GM18858 (cell line): ENCODE measurements at regions not wholly inside any gene's neighbourhood (a gene's known extent, or its start where the extent isn't known, plus 50 kb on each side); places are given as distances from the start of the nearest gene placed in this dataset.
"Not testable (repeated sequence)": the region's sequence is repeated elsewhere in the genome, so short reads cannot be mapped to it uniquely, and the experiment has no call there.

Experiments
- ATAC-seq: cut with Tn5 transposase; IDR thresholded peaks from one replicate; pipeline ENCODE4 v1.9.1; 2021; ENCODE audit not compliant: unreplicated experiment

GRCh38 chr7:96826089-96826488, 116.4 kb upstream of the SEM1 start:
- ATAC-seq = no peak

DNA sequence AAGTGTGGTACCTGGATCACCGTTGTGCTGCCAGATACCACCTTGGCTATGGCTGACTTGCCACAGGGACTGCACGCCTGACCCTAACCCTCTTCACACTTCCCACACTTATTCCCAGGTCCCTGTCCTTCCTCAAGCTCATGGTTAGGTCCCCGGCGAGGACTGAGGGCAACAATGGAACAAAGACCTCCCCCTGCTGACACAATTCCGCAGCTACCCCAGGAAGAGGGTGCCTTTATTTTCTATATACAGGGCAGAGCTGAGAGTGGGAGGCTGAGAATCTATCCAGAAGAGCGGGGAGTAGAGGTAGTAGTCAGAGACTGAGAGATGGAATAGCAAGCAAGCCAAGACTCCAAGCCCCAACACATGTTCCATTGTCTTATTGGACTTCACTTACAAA, 118.1 kb upstream of the SEM1 start:
- ATAC-seq = no peak

DNA sequence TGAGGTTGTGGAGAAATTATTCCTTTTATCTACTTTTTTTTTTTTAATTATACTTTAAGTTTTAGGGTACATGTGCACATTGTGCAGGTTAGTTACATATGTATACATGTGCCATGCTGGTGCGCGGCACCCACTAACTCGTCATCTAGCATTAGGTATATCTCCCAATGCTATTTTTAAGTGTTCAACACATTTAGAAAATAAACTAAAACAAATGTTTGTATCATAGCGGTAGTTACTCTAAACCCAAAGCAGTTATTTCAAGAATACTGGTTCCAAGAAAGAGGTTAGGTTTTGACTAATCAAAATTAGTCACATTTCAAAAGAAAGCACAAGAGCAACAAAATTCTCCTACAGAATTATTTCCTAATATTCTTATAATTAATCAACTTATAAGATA, 119.5 kb upstream of the SEM1 start:
- ATAC-seq = not testable (repeated sequence)

GRCh38 chr7:96831446-96831845, 121.8 kb upstream of the SEM1 start:
- no peak for ATAC-seq

GRCh38 chr7:96832092-96832662, 122.5 kb upstream of the SEM1 start:
- ATAC-seq = no peak

GRCh38 chr7:96833676-96834453, 124.2 kb upstream of the SEM1 start:
- ATAC-seq = no peak

- no peak for ATAC-seq
These were observed 126.8 kb upstream of the SEM1 start for GRCh38 chr7:96836456-96836855.

DNA sequence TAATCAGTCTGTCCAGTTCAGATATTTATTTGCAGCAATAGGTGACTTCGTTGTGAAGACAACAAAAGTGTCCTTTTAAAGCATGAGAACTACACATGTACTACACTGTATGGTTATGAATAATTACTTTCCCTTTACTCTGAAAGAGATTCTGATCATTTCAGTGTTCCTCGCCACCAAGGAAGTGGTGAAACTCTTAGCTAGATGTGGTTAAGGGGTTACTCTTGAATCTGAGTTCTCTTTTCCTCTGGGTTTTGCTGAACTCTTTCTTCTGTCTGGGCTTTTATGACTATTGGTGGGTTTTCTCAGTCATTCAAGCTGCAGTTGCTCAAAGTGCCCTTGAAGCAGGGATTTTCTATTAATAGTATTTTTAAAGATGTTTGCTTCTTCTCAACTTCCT, 127.9 kb upstream of the SEM1 start:
- peak; percentile 96 for ATAC-seq

DNA sequence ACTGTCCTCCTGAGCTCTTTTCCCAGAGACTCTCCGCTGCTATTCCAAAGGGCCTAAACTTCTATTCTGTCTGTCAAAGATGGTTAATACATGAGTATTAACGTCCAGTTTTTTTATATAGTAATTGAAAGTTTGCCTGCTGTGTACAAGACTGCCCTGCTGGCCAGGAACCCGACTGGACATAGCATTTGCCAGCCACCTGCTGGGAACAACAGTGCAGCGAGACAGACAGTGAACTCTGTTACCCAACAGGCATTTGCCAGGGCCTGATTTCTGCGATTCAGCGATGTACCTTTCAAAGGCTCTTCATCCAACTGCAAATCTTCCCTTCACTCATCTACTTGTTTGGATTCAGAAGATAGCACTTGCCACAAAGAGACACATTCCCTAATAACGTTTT, 128.8 kb upstream of the SEM1 start:
- ATAC-seq = no peak

DNA sequence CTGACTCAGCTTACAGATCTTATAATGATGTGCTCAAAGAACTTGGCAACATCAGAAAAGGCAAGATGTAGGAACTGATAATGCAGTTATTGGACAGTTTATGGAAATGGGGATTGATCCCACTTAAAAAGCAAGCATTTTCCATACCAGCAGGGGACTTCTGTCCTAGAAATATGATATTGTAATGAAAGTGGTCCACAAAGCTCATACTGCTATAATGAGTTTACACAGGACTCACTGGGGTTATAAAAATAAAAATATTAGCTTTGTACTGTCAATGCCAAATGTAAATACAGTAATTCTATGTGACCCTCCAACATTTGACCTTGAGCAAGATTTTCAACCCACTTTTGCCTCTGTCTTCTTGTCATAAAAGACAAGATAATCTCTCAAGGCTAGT, 145.5 kb upstream of the SEM1 start:
- ATAC-seq = no peak

GRCh38 chr7:96855691-96856090, 146.0 kb upstream of the SEM1 start:
- ATAC-seq = no peak

DNA sequence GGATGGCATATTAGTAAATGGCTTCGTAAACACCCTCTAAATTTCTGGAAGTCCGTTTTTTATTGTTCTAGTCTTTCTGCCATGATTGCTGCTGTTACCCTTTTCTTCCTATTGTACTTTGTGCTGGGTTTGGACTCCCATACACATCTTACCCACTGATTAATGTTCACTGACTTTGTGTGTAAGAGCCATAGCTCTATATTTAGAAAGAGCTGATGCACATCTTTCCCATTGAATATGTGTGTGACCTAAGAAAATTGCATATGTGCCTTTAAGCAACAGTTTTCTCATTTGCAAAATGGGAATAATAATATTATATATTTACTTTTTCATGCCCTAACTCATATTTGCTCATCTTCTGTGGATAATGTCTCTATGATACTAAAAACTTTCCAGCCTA, 135.8 kb upstream of the DLX6 start:
- no peak for ATAC-seq

- ATAC-seq = no peak
These were observed 135.2 kb upstream of the DLX6 start for GRCh38 chr7:96870185-96870584.

GRCh38 chr7:96870934-96871333, 134.4 kb upstream of the DLX6 start:
- ATAC-seq = no peak

GRCh38 chr7:96887426-96887825, 117.9 kb upstream of the DLX6 start:
- ATAC-seq = no peak

DNA sequence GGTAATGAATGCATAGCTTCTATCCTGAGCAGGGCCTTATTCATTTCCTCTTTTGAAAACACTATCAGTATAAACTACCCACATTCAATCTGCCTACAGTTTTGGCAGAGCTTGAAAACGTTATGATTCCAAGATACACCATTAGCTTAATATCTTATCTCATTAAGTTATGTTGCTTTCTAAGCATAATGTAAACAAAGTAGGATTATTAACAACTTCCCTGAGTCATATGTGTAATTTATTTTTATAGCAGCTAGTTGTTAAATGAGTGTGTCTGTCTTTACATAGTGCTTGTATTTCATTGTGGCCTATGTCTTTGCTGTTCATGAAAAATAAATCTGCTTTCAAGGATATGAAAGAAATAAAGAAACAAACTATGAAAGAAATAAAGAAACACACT, 106.2 kb upstream of the DLX6 start:
- ATAC-seq = no peak

- ATAC-seq = no peak
These were observed 103.4 kb upstream of the DLX6 start for GRCh38 chr7:96901822-96902445.

- ATAC-seq = no peak
These were observed 101.4 kb upstream of the DLX6 start for GRCh38 chr7:96903906-96904305.

DNA sequence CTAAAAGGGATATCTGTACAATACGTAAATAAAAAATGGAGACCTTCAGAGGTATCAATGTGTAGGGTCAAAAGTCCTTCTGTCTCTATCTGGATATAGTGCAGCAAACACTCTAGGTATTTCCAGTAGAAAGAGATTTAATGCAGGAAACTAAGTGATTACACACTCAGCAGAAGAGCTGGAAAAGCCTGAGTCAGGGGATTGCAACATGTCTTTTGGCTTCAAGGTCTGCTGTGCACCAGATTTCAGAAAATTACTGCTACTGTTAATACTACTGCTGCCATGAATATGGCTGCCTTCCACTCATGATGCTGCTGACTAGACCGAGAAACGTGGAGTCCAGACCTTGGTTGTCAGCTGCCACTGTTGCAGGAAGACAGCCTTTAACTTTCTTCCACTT, 94.9 kb upstream of the DLX6 start:
- ATAC-seq = no peak

DNA sequence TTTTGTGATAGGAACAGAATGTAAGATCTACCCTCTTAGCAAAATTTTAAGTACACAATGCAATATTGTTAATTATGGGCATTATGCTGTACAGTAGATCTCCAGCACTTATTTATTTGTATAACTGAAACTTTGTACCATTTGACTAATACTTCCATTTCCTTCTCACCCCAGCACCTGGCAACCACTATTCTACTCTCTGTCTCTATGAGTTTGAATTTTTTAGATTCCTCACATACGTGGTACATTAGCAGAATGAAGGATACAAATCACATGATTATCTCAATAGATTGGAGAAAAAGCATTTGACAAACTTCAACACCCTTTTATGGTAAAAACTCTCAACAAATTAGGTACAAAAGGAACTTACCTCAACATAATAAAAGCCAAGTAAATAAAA, 90.3 kb upstream of the DLX6 start:
- no peak for ATAC-seq

DNA sequence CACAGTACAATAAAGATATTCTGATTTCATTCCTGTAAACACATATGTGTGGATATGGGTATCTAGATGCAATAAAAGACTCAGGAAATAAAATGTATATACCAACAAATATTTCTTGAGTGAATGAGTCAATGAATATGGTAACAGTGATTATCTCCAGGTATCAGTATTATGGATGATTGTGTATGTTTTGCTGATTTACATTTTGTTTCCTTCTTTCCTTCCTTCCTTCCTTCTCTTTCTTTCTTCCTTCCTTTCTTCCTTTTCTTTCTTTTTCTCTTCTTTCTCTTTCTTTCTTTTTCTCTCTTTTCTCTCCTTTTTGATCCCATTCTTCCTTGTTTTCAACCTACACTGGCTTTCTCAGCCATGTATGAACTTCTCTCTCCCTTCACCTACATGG, 85.3 kb upstream of the DLX6 start:
- no peak for ATAC-seq

GRCh38 chr7:96920713-96921112, 84.6 kb upstream of the DLX6 start:
- ATAC-seq = no peak

GRCh38 chr7:96921231-96921630, 84.1 kb upstream of the DLX6 start:
- no peak for ATAC-seq
